Epithelial cell of esophagus (primary cell): ENCODE measurements at regions not wholly inside any gene's neighbourhood (a gene's known extent, or its start where the extent isn't known, plus 50 kb on each side); places are given as distances from the start of the nearest gene placed in this dataset.

Experiments used
- DNase-seq: peaks from one replicate; pipeline ENCODE4 v3.0.0; 2010; ENCODE audit warnings: low read depth
- H3K4me3 ChIP-seq: 2 replicates; pipeline ENCODE4 v1.5.1; 2011; ENCODE audit warnings: mild to moderate bottlenecking, low read length, control low read depth
- TF ChIP-seq, protein P1 (sequence below): IDR thresholded peaks from 2 replicates; pipeline ENCODE4 v1.5.1; 2011; ENCODE audit warnings: low read depth, mild to moderate bottlenecking, low read length, control low read depth, inconsistent platforms; ENCODE audit not compliant: insufficient read depth; ENCODE audit errors: missing control alignments

DNA sequence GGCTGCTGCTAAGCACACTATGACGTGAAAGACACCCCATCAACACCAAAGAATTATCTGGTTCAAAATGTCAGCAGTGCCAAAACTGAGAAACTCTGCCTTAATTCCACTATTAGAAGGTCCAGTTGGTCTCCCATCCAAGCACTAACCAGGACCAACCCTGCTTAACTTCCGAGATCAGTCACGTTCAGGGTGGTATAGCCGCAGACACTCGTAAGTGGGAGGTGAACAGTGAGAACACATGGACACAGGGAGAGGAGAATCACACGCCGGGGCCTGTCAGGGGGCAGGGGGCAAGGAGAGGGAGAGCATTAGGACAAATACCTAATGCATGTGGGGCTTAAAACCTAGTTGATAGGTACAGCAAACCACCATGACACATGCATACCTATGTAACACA is 83.4 kb downstream of the C13orf42 start:
- TF ChIP-seq, protein P1, sequence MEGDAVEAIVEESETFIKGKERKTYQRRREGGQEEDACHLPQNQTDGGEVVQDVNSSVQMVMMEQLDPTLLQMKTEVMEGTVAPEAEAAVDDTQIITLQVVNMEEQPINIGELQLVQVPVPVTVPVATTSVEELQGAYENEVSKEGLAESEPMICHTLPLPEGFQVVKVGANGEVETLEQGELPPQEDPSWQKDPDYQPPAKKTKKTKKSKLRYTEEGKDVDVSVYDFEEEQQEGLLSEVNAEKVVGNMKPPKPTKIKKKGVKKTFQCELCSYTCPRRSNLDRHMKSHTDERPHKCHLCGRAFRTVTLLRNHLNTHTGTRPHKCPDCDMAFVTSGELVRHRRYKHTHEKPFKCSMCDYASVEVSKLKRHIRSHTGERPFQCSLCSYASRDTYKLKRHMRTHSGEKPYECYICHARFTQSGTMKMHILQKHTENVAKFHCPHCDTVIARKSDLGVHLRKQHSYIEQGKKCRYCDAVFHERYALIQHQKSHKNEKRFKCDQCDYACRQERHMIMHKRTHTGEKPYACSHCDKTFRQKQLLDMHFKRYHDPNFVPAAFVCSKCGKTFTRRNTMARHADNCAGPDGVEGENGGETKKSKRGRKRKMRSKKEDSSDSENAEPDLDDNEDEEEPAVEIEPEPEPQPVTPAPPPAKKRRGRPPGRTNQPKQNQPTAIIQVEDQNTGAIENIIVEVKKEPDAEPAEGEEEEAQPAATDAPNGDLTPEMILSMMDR, result no peak
- H3K4me3 ChIP-seq, result no peak overlapping the region
- no peak for DNase-seq

DNA sequence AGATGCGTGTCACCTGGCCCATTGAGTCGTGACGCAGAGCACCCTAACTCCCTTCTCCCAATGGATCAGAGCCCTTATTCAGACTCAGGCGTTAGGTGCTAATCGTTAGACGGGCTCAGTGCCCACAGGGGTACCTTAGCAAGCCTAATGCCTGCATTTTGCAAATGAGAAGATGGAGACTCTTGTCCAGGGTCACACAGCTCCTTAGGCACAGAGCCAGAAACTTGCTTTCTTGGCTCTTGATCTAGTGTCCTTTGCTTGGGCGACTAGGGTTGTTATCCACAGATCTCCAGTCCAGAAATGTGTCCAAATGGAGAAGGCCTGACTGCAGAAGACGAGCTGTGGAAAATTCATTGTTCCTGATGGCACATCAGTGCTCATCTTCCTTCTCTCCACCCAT is 85.1 kb downstream of the C13orf42 start:
- TF ChIP-seq, protein P1, result no peak

DNA sequence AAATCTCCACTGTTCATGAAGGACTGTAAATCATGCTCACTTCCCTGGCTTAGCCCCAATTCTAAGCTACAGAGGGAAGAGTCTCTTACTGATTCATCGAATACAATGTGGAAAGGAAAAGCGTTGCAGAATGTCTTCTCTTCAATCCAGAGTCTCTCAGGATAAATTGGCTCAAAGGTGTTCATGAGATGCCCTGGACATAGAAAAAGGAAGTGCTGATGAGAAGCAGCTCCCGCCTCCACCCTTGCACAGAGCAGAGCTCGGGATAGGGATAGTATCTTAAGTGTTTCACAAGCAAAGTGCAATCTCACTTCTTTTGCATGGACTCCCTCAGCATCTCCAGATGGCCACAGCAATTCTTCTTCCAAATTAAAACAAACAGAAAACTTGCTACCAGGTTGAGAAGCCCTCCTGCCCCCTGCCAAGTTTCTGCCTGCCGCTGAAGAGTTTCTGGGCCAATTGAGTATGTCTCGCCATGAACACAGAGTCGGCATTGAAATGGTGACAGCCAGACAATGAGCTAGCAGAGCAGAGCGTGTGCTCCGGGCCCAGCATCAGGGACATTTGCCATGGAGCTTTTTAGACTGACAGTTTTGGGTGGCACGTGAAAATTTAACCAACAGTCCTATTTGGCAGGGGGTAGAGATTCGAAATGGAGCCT is 85.7 kb downstream of the C13orf42 start:
- no peak overlapping the region for H3K4me3 ChIP-seq
- TF ChIP-seq, protein P1, result no peak
- no peak for DNase-seq

More for the DNA sequence above, 85.1 kb downstream of the C13orf42 start:
- no peak overlapping the region for H3K4me3 ChIP-seq
- no peak for DNase-seq

DNA sequence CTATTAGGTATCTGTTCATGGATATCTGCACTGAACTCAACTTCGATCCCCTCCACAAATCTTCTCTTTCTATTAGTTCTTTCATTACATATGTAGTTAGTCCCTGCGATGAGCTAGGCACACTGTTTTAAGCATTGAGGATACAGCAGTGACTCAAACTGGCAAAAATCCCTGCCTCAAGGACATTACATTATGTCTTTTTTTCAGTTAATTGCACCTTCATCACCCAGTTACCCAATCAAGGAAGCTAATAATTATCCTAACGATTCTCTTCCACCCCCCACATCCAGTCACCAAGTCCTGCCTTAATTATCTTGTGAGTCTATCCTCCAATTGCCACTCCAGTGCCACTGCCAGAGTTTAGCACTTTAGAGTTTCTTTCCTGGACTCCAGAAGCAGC is 89.3 kb downstream of the C13orf42 start:
- DNase-seq, result no peak
- H3K4me3 ChIP-seq, result no peak overlapping the region
- TF ChIP-seq, protein P1, result no peak

DNA sequence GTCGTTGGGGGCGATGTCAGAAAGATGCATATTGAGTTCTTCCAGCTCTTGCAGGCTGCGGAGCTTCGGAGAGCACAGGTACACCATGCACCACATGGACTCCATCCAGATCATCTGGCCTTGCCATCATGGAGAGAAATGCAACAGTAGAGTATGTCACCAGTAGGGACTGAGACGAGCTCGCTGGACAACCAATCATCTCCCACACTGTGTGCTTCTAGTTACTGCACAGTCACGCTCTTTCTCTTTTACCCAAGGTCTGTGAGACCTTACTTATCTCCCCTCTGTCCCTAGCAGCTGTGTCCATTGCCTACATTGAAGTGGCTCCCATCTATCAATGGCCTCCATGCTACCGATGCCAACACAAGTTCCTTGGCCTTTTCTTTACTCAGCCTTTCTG is 90.5 kb downstream of the C13orf42 start:
- TF ChIP-seq, protein P1, result no peak
- DNase-seq, result no peak
- H3K4me3 ChIP-seq, result no peak overlapping the region

DNA sequence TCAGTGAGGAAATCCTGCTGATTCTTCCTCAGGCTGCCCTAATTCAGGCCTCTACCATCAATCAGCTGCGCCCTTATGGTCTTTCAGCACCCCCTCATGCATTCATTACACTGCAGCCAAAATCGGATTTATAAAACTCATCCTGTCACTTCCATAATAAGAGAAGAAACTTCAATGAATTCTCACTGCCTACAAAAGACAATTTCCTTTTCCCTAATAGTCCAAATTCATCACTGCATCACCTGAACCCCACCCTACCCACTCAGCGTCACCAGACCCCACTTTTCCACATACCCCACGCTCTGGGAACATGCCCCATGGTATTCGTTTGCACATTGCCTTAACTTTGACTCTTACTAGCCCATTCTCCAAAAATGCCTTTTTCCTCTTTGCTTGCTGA is 92.0 kb downstream of the C13orf42 start:
- TF ChIP-seq, protein P1, result no peak
- no peak for DNase-seq
- no peak overlapping the region for H3K4me3 ChIP-seq

DNA sequence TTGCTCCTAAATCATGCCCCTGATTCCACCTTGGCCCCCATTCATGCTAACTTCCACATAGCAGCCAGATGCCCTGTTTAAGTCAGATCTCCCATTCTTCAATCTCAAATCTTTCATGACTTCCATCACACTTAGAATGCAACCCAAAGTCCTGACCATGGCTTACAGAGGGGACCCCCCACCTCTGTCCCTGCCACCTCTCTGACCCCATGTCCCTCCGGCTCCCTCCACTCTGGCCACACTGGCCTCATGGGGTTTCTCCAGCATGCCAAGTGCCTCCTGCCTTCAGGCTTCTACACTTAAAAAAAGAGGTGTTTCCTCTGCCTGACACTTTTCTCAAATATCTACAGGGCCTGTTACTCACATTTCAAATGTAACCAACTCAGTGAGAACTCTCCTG is 93.6 kb downstream of the C13orf42 start:
- TF ChIP-seq, protein P1, result no peak
- DNase-seq, result no peak
- H3K4me3 ChIP-seq, result no peak overlapping the region
